BLaER1 treated with 17β-estradiol and CSF1 and Interleukin-3, amounts not matched to agents 10 nM and 100 nM (cell line): ENCODE measurements at regions not wholly inside any gene's neighbourhood (a gene's known extent, or its start where the extent isn't known, plus 50 kb on each side); places are given as distances from the start of the nearest gene placed in this dataset.

Source experiments
- H3K27ac ChIP-seq, 11 experiments: shearing (Covaris generic); formaldehyde crosslinking; 2 replicates each; pipeline ENCODE4 v1.8.1; 2022
- H3K27me3 ChIP-seq, 11 experiments: shearing (Covaris generic); formaldehyde crosslinking; 2 replicates each; pipeline ENCODE4 v1.8.1; 2022
- H3K36me3 ChIP-seq, 11 experiments: shearing (Covaris generic); formaldehyde crosslinking; 2 replicates each; pipeline ENCODE4 v1.8.1; 2022
- H3K4me1 ChIP-seq, 10 experiments: shearing (Covaris generic); formaldehyde crosslinking; 2 replicates each; pipeline ENCODE4 v1.8.1; 2022
- H3K4me2 ChIP-seq, 11 experiments: shearing (Covaris generic); formaldehyde crosslinking; 2 replicates each; pipeline ENCODE4 v1.8.1; 2022
- H3K4me3 ChIP-seq, 10 experiments: shearing (Covaris generic); formaldehyde crosslinking; 2 replicates each; pipeline ENCODE4 v1.8.1; 2022
- H3K9ac ChIP-seq, 11 experiments: shearing (Covaris generic); formaldehyde crosslinking; 2 replicates each; pipeline ENCODE4 v1.8.1; 2022
- H3K9me3 ChIP-seq, 11 experiments: shearing (Covaris generic); formaldehyde crosslinking; replicated peaks in 1 of 11; 2 replicates each; pipeline ENCODE4 v1.8.1; 2022
- H4K20me1 ChIP-seq, 11 experiments: shearing (Covaris generic); formaldehyde crosslinking; 2 replicates each; pipeline ENCODE4 v1.8.1; 2022
- Cebpa-rat ChIP-seq, 11 experiments: shearing (Covaris generic); IDR thresholded peaks; 2 replicates each; pipeline ENCODE4 v1.8.1; 2022

GRCh38 chr5:125467222-125467621 lies 720.8 kb upstream of the ZNF608 start:
- Histone ChIP-seq H3K4me1 (no peaks in the 10 kb centered on the region), H4K20me1 (no peaks in the 10 kb centered on the region), H3K9me3 (no peaks in the 10 kb centered on the region), H3K4me3 (no peak overlapping the region), H3K27me3 (no peaks in the 10 kb centered on the region), H3K36me3 (no peaks in the 10 kb centered on the region), H3K4me2 (no peak overlapping the region), H3K9ac (no peak overlapping the region), H3K27ac (no peak overlapping the region)
- no peak for TF ChIP-seq Cebpa-rat (IDR thresholded peaks at IDR 0.05)

- H3K36me3 ChIP-seq = no peaks in the 10 kb centered on the region
- no peak for TF ChIP-seq Cebpa-rat (IDR thresholded peaks at IDR 0.05)
- H3K9me3 ChIP-seq = no peaks in the 10 kb centered on the region
- no peak overlapping the region for H3K27ac ChIP-seq
- H3K27me3 ChIP-seq = no peaks in the 10 kb centered on the region
- H4K20me1 ChIP-seq = no peaks in the 10 kb centered on the region
- H3K4me1 ChIP-seq = no peaks in the 10 kb centered on the region
- no peak overlapping the region for H3K4me2 ChIP-seq
- H3K4me3 ChIP-seq = no peak overlapping the region
- no peak overlapping the region for H3K9ac ChIP-seq
Measured at GRCh38 chr5:125470280-125470902, 724.0 kb upstream of the ZNF608 start.

- no peak overlapping the region for H3K27ac ChIP-seq
- H3K27me3 ChIP-seq = no peaks in the 10 kb centered on the region
- H3K9me3 ChIP-seq = no peaks in the 10 kb centered on the region
- H3K36me3 ChIP-seq = no peaks in the 10 kb centered on the region
- H3K4me2 ChIP-seq = no peak overlapping the region
- no peak overlapping the region for H3K9ac ChIP-seq
- TF ChIP-seq Cebpa-rat (IDR thresholded peaks at IDR 0.05) = no peak
- H3K4me3 ChIP-seq = no peak overlapping the region
- H3K4me1 ChIP-seq = no peaks in the 10 kb centered on the region
- no peaks in the 10 kb centered on the region for H4K20me1 ChIP-seq
Measured at GRCh38 chr5:125476901-125477585, 730.6 kb upstream of the ZNF608 start.

GRCh38 chr5:125477586-125477975 lies 731.1 kb upstream of the ZNF608 start:
- H4K20me1 ChIP-seq = no peaks in the 10 kb centered on the region
- no peaks in the 10 kb centered on the region for H3K9me3 ChIP-seq
- H3K4me2 ChIP-seq = no peak overlapping the region
- no peaks in the 10 kb centered on the region for H3K27me3 ChIP-seq
- H3K4me1 ChIP-seq = no peaks in the 10 kb centered on the region
- no peaks in the 10 kb centered on the region for H3K36me3 ChIP-seq
- no peak overlapping the region for H3K9ac ChIP-seq
- H3K27ac ChIP-seq = no peak overlapping the region
- TF ChIP-seq Cebpa-rat (IDR thresholded peaks at IDR 0.05) = no peak
- H3K4me3 ChIP-seq = no peak overlapping the region

GRCh38 chr5:125478599-125478998 lies 732.2 kb upstream of the ZNF608 start:
- TF ChIP-seq Cebpa-rat (IDR thresholded peaks at IDR 0.05) = no peak
- Histone ChIP-seq H3K27ac (no peak overlapping the region), H3K9ac (no peak overlapping the region), H3K27me3 (no peaks in the 10 kb centered on the region), H4K20me1 (no peaks in the 10 kb centered on the region), H3K36me3 (no peaks in the 10 kb centered on the region), H3K4me3 (no peak overlapping the region), H3K4me1 (no peaks in the 10 kb centered on the region), H3K9me3 (no peaks in the 10 kb centered on the region), H3K4me2 (no peak overlapping the region)

GRCh38 chr5:125480911-125481310 lies 734.5 kb upstream of the ZNF608 start:
- no peak for TF ChIP-seq Cebpa-rat (IDR thresholded peaks at IDR 0.05)
- Histone ChIP-seq H3K27ac (no peak overlapping the region), H3K36me3 (no peaks in the 10 kb centered on the region), H3K4me2 (no peak overlapping the region), H3K4me1 (0 out of 20 replicates have a peak, but pooled peaks cover 0 to 11% (median 0%) of the 10 kb centered on the region in 10 experiments), H3K4me3 (no peak overlapping the region), H3K9me3 (no peaks in the 10 kb centered on the region), H3K27me3 (no peaks in the 10 kb centered on the region), H4K20me1 (no peaks in the 10 kb centered on the region), H3K9ac (no peak overlapping the region)

GRCh38 chr5:125481506-125482465 lies 735.3 kb upstream of the ZNF608 start:
- H3K4me3 ChIP-seq = no peak overlapping the region
- H3K9ac ChIP-seq = no peak overlapping the region
- H3K4me1 ChIP-seq = 0 out of 20 replicates have a peak, but pooled peaks cover 0 to 11% (median 0%) of the 10 kb centered on the region in 10 experiments
- no peak for TF ChIP-seq Cebpa-rat (IDR thresholded peaks at IDR 0.05)
- no peaks in the 10 kb centered on the region for H4K20me1 ChIP-seq
- H3K27me3 ChIP-seq = no peaks in the 10 kb centered on the region
- H3K27ac ChIP-seq = no peak overlapping the region
- H3K9me3 ChIP-seq = no peaks in the 10 kb centered on the region
- no peak overlapping the region for H3K4me2 ChIP-seq
- no peaks in the 10 kb centered on the region for H3K36me3 ChIP-seq

GRCh38 chr5:125483609-125484008 lies 737.2 kb upstream of the ZNF608 start:
- 0 out of 20 replicates have a peak, but pooled peaks cover 0 to 11% (median 0%) of the 10 kb centered on the region in 10 experiments for H3K4me1 ChIP-seq
- no peaks in the 10 kb centered on the region for H4K20me1 ChIP-seq
- TF ChIP-seq Cebpa-rat (IDR thresholded peaks at IDR 0.05) = no peak
- H3K4me2 ChIP-seq = no peak overlapping the region
- H3K9me3 ChIP-seq = no peaks in the 10 kb centered on the region
- no peaks in the 10 kb centered on the region for H3K27me3 ChIP-seq
- no peak overlapping the region for H3K9ac ChIP-seq
- no peak overlapping the region for H3K4me3 ChIP-seq
- no peak overlapping the region for H3K27ac ChIP-seq
- no peaks in the 10 kb centered on the region for H3K36me3 ChIP-seq

GRCh38 chr5:125484272-125484741 lies 737.9 kb upstream of the ZNF608 start:
- TF ChIP-seq Cebpa-rat (IDR thresholded peaks at IDR 0.05) = no peak
- Histone ChIP-seq H3K4me3 (no peak overlapping the region), H3K4me2 (no peak overlapping the region)

More at GRCh38 chr5:125484272-125484741, 737.9 kb upstream of the ZNF608 start:
- Histone ChIP-seq H3K9me3 (no peaks in the 10 kb centered on the region), H3K9ac (no peak overlapping the region), H3K4me1 (0 out of 20 replicates have a peak, but pooled peaks cover 0 to 11% (median 0%) of the 10 kb centered on the region in 10 experiments), H3K36me3 (no peaks in the 10 kb centered on the region), H3K27me3 (no peaks in the 10 kb centered on the region), H3K27ac (no peak overlapping the region), H4K20me1 (no peaks in the 10 kb centered on the region)
